Stimulated activated CD8-positive, alpha-beta memory T cell treated with anti-CD3 and anti-CD28 coated beads, Interleukin-7, amount 100 ng/mL, for 1 hour (primary cell): ENCODE measurements at regions not wholly inside any gene's neighbourhood (a gene's known extent, or its start where the extent isn't known, plus 50 kb on each side); places are given as distances from the start of the nearest gene placed in this dataset.

ENCODE experiments used
- DNase-seq, 2 donors: peaks; one replicate each; pipeline ENCODE4 v3.0.0-alpha.2; 2020; ENCODE audit warnings: low read depth in 2 of 2

DNA sequence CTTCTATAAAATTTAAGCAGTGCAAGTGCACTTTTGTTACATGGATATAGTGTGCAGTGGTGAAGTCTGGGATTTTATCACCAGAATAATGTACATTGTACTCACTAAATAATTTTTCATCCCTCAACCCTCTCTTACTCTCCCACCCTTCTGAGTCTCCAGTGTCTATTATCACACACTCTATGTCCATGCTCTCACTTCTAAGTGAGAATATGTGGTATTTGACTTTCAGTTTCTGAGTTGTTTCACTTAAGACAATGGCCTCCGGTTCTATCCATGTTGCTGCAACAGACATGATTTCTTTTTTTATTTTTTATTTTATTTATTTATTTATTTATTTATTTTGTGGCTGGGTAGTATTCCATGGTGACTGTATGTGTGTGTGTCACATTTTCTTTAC, 855.9 kb upstream of the PHF14 start:
- DNase-seq, result no peak

DNA sequence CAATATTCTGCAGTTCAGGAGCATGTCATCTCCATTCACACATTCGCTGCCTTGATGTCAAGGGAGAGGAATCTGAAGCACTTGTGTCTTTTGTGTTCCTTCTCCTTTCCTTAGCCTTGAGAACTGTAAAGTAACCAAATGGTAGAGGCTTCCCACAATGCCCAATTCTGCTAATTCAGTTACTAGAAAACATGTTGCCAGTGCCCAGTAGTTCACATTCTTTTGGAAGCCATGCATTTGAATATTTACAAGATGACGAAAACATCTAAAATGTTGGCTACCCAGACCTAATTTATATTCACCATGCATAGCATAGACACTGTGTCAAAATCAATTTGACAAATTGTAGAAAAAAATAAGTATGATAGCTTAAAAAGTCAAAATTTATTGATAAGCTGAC, 852.7 kb upstream of the PHF14 start:
- no peak for DNase-seq

DNA sequence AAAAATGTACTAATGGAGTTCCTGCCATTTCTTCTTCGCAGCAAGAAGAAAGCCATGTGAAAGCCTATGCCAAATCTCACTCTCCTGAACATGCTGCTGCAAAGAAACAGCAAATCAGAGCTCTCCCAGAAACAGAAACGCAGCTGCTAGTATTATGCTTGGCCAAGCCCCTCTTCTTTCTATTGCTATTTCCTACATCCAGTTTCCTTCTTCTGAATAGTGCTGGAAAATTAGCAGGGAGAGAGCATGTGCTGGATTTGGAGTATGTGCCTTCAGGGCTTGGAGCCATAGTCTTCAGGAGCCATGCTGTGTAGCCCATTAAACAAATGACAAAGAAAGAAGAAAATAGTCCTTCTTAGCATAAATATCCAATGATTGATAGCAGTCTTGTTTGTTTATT, 852.0 kb upstream of the PHF14 start:
- DNase-seq, result no peak

DNA sequence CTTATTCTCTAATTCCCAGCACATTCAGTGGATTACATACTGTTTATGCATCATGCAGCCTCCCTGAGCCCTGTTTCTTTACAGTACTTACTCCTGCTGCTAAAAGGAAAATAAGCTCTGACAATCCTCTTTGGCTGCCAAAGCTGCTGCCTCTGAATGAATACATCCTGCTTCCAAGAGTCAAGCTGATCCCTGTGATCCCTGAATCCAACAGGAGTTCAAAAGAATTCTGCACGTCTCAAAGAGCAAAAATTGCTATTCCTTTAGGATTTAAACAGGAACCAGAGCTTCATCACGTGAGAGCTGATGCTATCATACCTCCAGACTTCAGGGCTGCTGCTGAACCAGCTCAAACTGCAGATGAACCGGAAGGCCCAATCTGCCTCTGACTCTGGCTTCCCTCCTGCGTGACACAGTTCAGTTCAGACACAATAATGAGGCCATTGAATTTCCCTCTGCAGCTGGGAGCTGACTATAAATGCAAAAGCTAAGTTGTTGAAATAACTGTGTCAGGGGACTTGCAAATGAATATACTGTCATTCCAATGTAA, 851.0 kb upstream of the PHF14 start:
- DNase-seq, result no peak

DNA sequence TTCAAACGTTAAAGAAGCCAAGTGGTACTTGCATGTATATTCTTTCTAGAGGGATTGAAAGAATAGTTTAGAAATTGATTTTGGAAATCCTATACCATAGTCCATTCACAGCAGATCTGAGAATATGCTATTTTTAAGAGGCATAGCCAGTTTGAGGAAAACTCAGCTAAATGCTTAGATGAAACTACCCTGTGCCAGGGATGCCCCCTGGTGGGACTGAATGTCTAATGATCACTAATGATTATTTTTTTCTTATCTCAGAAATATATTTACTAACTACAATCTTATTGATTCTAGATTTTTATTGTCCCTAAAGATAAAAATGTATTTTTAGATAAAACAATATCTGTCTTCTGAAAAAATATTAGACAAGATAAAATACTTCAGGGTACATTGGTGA, 844.9 kb upstream of the PHF14 start:
- DNase-seq, result no peak

DNA sequence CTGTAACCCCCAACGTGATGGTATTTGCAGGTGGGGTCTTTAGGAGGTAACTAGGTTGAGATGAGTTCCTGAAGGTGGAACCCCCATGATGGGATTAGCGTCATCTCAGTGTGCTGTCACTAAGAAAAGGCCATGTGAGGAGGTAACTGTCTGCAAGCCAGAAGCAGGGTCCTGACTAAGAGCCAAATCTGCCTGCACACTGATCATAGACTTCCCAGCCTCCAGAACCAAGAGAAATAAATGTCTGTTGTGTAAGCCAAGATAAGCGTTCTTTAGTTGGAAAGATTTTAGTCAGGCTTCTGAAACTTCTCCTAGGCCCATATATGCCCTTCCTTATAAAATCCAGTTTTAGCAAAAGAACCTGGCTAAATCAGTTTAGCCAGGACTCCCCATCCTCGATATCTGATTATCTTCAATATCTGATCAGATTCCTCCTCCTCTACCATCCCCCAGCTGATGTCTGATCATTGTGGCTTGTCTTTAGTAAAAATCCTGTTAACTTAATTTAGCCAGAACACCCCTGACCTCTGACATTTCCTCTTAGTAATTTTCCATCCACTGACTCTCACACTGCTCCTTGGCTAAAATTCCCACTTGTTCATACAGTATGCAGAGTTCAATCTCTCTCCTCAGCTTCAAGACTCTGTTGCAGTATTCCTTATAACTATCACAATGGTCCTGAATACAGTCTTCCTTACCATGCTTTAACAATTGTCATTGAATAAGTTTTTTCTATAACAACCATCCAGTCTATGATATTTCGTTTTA, 835.4 kb upstream of the PHF14 start:
- DNase-seq, result no peak

DNA sequence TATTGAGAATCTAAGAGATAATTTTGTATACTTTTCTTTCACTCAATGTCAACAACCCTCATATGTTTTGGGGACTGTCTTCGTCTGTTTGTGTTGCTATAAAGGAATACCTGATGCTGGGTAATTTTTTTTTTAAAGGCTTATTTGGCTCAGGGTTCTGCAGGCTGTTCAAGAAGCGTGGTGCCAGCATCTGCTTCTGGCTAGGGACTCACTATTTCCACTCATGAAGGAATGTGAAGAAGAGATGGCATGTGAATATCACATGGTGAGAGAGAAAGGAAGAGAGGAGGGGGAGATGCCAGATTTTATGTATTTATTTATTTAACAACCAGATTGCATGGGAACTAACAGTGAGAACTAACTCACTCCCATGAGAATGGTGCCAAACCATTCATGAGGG, 827.4 kb upstream of the PHF14 start:
- no peak for DNase-seq

DNA sequence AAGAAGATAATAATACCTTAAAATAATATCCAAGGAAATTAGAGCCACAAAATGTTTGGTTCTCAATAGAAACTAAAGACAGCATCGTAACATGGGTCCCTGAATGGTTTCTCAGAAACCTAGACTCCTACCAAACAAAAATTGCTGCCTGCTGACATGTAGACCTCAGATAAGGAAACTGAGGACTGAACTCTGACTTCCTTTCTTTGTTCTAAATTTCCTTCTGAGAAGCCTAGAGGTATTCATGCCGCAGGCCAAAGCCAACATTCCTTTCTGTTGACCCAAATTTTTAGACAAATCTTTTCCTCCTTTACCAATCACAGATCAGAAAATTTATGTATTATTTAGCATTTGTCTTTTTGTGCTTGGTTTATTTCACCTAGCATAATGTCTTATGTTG, 816.7 kb upstream of the PHF14 start:
- no peak for DNase-seq

DNA sequence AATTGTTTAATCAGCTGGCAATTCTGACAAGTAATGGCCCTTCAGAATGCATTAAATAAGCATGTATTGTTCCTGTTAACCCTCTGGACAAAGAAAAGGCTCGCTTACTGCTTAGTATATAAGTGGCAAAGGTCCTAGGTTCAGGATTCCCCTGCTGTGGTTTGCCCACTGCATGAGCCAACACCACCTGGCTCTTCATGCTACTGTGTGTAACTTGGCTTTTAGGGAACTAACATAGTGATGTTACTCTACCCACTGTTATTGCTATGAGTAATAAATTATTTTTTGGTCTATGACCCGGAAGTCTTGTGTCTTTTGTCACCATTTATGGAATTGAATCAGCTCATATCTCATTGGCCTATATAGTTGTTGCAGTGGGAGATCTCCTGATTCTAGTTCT, 791.7 kb upstream of the PHF14 start:
- no peak for DNase-seq

DNA sequence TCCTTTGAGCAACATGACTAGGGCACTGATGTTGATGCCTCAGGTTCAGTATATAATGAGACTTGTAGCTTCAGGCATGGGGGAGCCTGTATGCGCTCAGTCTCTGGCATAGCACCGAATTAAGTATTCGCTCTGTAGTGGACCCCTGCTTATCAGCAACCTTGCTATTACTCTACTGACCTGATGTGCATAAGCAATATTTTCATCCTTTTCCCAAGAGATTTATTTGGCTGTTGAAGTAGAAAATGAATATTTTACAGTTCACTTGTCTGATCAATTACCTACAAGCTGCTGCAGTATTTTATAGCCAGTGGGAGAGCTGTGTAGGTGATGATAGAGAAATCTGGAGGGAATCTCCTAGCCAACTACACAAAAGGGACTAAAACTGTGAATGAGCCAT, 781.6 kb upstream of the PHF14 start:
- no peak for DNase-seq

DNA sequence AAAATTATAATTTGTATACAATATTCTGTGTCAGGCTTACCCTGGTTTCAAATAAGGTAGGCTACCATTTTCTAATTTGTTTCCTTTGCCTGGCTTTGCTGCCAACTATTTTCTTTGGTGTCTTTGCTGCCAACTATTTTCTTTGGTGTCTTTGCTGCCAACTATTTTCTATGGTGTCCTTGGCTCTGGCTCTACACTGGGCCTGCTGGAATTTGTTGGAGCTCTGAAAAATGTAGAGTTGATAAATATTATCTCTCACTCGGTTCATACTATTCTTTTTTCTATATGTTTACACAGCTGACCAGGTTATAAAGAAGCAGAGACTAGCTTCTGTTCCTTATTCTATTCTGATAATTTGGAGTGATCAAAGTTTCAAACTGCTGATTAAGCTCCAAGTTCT, 768.0 kb upstream of the PHF14 start:
- DNase-seq, result no peak

DNA sequence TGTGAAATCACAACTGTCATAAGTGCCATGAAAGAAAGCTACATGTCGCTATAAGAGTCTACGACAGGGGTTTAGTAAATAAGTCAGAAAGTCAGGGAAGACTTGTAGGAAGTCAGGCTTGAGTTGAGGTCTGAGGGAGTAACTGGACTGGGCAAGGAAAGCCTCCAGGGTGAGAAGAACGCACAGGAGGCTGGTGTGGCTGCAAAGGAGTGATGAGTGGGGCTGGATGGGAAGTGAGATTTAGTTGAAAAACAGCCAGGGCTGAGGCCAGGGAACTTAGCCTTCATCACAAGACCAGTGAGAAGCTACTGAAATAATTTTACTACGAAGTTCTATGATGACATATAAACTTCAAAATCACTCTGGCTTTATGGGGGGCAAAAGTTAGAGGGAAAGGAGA, 763.7 kb upstream of the PHF14 start:
- no peak for DNase-seq

DNA sequence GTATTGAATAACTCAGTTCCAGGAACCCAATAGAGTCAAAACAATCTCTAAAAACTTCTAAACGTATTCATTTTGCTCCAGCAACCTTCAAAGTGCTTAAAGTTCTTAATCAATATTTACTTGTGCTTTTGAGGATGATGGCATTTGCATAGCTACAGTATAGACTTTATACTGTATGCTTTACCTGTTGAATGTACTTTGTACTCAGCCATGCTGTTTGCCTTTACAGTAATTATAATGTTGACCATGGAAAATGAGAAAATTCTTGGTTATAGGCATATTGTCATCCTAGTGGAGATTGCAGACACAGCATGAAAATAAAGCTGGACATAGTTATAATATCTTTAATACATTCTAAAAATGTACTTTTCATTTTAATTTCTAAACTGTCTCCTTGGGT, 762.7 kb upstream of the PHF14 start:
- DNase-seq, result no peak

DNA sequence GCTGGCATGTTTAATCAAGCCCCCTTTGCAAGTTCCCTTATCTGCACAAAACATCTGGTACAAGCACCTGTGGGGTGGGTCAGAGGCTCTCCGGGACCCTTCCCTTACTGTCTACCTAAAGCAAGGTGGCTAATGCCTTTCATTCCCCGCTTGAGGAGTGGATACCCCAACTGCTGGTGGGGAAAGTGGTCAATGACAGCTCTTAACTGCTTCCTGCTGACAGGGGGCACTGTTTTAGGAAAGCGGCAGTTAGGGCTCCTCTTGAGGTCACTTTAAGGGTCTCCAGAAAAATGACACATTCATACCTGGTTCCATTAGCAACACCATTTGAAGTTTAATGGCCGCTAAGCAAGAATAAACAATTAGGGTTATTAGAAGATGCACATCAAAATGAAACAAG, 761.8 kb upstream of the PHF14 start:
- DNase-seq, result no peak

DNA sequence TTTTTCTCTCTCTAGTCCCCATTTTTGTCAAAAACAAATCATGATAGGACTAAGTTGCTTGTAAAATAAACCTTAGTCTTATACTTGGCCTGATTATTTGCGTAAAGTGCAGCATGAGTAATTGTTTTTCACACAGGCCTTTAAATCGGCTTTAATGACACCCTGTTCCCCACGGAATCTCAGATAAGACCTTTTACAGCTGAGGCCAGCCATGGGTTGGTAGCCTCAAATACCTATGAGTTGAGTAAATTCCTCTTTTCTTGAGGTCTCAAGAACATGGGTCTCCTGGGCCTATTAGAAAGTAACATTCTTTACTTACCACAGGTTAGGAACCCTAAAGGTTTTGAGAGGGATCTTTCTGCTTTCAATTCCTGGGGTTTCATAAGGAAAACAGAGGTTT, 761.0 kb upstream of the PHF14 start:
- no peak for DNase-seq

DNA sequence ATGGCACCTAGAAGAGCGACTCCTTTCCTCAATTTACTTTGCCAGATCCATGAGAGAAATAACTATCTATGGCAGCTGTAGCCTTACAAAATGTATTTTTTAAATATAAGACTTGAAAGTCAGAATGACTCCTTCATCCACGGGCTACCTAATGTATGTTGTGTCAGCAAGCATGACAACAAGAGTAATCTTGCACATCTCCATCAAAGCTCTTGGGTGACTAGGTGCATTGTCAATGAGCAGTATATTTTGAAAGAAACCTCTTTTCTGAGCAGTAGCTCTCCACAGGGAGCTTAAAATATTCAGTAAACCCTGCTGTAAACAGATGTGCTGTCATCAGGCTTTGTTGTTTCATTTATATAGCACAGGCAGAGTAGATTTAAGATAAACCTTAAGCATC, 757.2 kb upstream of the PHF14 start:
- no peak for DNase-seq

DNA sequence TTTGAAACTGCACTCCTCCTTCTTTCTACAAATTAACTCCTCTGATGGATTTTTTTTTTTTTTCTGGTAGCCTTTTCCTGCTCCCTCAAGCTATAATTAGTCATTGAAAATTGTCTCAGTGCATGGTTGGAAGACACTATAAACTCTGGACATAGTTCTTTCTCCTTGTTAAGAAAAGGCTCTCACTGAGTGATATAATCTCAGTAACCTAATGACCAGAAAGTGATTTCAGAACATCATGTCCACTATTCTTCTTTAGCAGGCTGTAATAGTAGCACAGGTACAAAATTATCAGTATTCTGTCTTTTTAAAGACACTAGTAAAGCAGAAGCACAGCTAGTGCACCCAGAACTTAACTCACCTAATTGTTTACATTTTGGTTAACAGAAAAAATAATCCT, 752.6 kb upstream of the PHF14 start:
- DNase-seq, result no peak

DNA sequence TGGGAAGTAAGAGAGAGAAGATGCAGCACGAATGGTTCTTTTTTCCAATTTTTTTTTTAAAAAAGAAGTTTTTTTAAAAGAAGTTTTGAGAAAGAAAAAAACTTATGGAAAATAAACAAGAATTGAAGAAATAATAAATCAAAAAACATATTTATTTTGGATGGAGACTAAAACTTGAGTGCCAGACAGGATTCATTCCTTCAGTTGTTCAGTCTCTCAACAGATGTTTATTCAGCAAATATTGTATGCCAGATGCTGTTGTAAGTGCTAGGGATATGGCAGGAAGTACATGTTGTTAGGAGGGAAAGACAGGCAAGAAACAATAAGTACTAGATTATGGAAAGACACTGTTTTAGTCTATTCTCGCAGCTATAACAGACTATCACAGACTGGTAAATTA, 750.7 kb upstream of the PHF14 start:
- DNase-seq, result no peak

DNA sequence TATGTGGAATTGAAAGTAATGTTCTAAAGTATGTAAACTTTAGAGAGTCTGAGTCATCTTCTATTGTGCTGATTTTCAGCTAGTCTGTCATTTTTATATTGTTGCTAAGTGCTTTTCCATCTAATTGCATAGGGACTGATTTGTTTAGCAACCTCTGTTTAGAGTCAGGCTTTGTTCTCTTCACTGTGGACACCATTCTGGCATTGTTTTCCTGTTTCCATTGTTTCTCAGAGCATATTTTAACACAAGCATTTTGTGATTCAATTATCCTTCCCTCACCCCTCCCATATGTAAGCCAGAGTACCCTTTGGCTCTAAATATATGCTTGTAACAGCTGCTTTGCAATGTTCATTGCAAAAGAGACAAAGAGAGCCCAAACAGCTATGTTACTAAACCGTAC, 748.4 kb upstream of the PHF14 start:
- no peak for DNase-seq

DNA sequence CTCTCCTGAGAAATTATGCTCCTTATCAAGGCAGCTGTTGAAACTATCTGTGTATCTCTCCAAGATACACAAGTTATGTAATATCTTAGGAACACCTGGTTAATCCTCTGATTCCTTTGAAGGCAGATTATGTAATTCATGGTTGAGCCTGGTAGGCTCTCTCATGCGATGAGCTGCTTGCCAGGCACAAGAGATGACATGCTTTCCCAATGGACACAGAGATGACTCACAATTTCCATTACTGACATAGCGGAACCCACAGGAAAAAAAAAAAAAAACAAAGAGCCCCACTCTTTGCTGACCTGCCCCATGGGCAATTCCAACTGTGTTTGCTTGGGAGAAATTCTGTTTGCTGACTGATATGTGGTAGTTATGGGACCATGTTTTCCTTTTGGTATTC, 736.4 kb upstream of the PHF14 start:
- no peak for DNase-seq

DNA sequence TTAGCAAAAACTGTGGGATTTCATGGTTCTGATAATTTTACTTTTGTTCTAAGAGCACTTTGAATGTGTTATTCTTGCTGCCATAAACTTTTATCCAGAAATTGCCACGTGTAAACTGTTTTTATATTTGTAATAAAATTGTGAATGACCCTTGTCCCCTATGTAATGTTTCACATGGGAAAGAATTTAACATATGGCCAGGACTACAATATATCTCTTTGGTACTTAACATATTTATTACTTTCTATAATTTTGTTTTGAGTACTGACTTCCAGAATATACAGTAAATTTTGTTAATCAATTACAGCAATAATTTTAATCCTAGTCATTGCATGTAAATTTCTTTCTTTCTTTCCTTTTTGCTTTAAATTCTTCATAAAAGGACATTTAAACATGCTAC, 735.0 kb upstream of the PHF14 start:
- no peak for DNase-seq

DNA sequence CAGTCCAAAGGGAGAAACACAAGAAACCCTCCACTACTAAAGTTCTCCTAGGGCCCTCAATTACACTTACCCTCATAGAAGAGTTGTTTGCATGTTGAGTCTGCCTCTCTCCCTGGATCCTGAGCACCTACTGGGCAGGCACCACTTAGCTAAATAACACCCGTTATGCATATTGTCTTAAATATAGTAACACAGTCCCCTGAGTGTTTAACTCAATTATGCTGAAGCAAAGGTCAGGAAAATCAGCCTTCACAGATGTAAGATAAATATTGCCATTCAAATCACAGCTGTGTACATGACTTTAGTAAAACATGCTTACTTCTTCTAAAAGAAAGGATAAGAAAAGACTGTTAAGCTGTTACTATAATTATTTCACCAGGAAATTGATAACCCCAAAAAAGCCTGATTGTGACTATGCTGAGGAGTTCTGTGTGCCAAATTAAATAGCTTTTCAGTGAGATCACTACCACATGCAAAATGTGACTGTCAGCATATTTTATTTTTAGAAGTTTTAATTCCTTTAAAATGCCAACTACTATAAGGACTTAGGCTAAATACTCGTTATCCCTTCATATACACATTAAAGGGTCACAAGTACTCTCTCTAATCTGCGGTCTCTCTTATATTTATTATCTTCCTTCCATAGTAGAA, 733.9 kb upstream of the PHF14 start:
- DNase-seq, result no peak

DNA sequence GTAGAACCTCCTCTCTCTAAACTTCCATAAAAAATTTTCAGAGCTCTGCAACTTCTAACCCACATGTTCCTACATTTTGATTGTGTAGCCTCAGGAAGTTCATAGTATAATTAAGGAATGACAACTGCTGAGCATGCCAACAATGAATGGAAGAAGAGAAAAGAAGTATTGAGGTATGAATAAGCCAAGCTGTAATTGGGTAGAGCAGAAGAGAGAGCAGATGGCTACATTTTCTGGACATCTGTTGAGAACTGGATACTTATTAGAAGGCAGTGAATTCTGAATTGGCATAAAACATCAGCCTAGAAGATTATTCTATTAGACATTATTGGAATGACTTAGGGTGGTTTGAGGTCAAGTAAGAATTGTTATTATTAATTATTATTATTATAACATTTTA, 728.3 kb upstream of the PHF14 start:
- DNase-seq, result no peak

DNA sequence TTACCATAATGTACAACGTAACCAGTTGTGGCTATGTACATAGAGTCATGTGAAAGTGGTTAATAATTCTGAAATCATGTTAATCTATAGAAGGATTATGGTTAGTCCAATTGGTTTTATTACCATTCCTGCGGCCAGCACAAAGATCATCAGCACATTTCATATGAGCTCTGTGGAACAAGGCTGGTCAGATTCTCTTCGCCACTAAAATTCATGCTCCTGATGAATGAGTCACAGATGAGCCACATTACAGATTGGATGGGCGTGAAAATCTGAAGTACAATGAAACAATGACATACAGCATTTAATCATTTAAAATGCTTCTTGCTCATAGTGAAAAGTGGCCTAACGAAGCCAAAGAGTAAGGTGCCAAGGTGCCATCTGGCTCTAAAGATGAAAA, 716.2 kb upstream of the PHF14 start:
- DNase-seq, result no peak
